GM03348 (cell line): ENCODE measurements at regions not wholly inside any gene's neighbourhood (a gene's known extent, or its start where the extent isn't known, plus 50 kb on each side); places are given as distances from the start of the nearest gene placed in this dataset.

Experiments used
- DNase-seq: peaks from one replicate; pipeline ENCODE4 v3.0.0; 2012; ENCODE audit warnings: low spot score

GRCh38 chr7:46360296-46360695, 439.2 kb upstream of the IGFBP3 start:
- DNase-seq, result no peak

GRCh38 chr7:46357851-46358250, 436.8 kb upstream of the IGFBP3 start:
- no peak for DNase-seq

- DNase-seq, result no peak
Measured at GRCh38 chr7:46357290-46357689, 436.2 kb upstream of the IGFBP3 start.

- DNase-seq, result no peak
Measured at GRCh38 chr7:46356371-46356770, 435.3 kb upstream of the IGFBP3 start.

GRCh38 chr7:46355331-46355730, 434.3 kb upstream of the IGFBP3 start:
- DNase-seq, result no peak

- peak; percentile 79 for DNase-seq
Measured at GRCh38 chr7:46352004-46352954, 431.2 kb upstream of the IGFBP3 start.

- DNase-seq, result no peak
Measured at GRCh38 chr7:46349490-46349889, 428.4 kb upstream of the IGFBP3 start.

GRCh38 chr7:46344533-46344932, 423.5 kb upstream of the IGFBP3 start:
- no peak for DNase-seq

- no peak for DNase-seq
Measured at GRCh38 chr7:46343802-46344201, 422.7 kb upstream of the IGFBP3 start.

GRCh38 chr7:46322937-46323336, 401.9 kb upstream of the IGFBP3 start:
- no peak for DNase-seq

GRCh38 chr7:46321556-46322205, 400.6 kb upstream of the IGFBP3 start:
- DNase-seq, result no peak

- no peak for DNase-seq
Measured at GRCh38 chr7:46320956-46321355, 399.9 kb upstream of the IGFBP3 start.

- DNase-seq, result no peak
Measured at GRCh38 chr7:46319841-46320240, 398.8 kb upstream of the IGFBP3 start.

GRCh38 chr7:46318276-46318675, 397.2 kb upstream of the IGFBP3 start:
- no peak for DNase-seq

- DNase-seq, result peak; percentile 65
Measured at GRCh38 chr7:46317256-46317655, 396.2 kb upstream of the IGFBP3 start.

GRCh38 chr7:46315891-46316290, 394.8 kb upstream of the IGFBP3 start:
- peak; percentile 68 for DNase-seq

GRCh38 chr7:46301677-46302076, 380.6 kb upstream of the IGFBP3 start:
- peak; percentile 31 for DNase-seq

- DNase-seq, result no peak
Measured at GRCh38 chr7:46297515-46297914, 376.4 kb upstream of the IGFBP3 start.

GRCh38 chr7:46296526-46296925, 375.5 kb upstream of the IGFBP3 start:
- DNase-seq, result no peak

GRCh38 chr7:46294381-46294780, 373.3 kb upstream of the IGFBP3 start:
- no peak for DNase-seq

- DNase-seq, result no peak
Measured at GRCh38 chr7:46292741-46293140, 371.7 kb upstream of the IGFBP3 start.

- peak; percentile 62 for DNase-seq
Measured at GRCh38 chr7:46291601-46292150, 370.6 kb upstream of the IGFBP3 start.

- peak; percentile 57 for DNase-seq
Measured at GRCh38 chr7:46291050-46291438, 370.0 kb upstream of the IGFBP3 start.
